ENCODE measurements at regions not wholly inside any gene's neighbourhood (a gene's known extent, or its start where the extent isn't known, plus 50 kb on each side); places are given as distances from the start of the nearest gene placed in this dataset.
"Not testable (repeated sequence)": the region's sequence is repeated elsewhere in the genome, so short reads cannot be mapped to it uniquely, and the experiment has no call there.

GRCh38 chr16:60655514-60656153 is 1380.6 kb downstream of the CDH8 start:
- DNase-seq = no peak
- Histone ChIP-seq H3K4me3 (no peak overlapping the region), H3K27me3 (no peaks in the 10 kb centered on the region), H3K27ac (no peak overlapping the region), H3K9me3 (no peaks in the 10 kb centered on the region), H3K36me3 (no peaks in the 10 kb centered on the region), H3K4me1 (no peaks in the 10 kb centered on the region)
- intact Hi-C loops (cut with DNase I; ENCODE audit: low total_unique reads) = no loop called here
- TF ChIP-seq CTCF (IDR thresholded peaks at IDR 0.05) (no peak), POLR2A (IDR thresholded peaks at IDR 0.05) (no peak)

- Histone ChIP-seq H3K9me3 (no peaks in the 10 kb centered on the region), H3K4me3 (no peak overlapping the region), H3K27me3 (no peaks in the 10 kb centered on the region), H3K4me1 (no peaks in the 10 kb centered on the region), H3K36me3 (no peaks in the 10 kb centered on the region), H3K27ac (no peak overlapping the region)
- DNase-seq = no peak
- intact Hi-C loops (cut with DNase I; ENCODE audit: low total_unique reads) = no loop called here
- TF ChIP-seq CTCF (IDR thresholded peaks at IDR 0.05) (no peak), POLR2A (IDR thresholded peaks at IDR 0.05) (no peak)
Measured at GRCh38 chr16:60651346-60651745, 1384.9 kb downstream of the CDH8 start.

GRCh38 chr16:60648290-60648689 is 1387.9 kb downstream of the CDH8 start:
- Histone ChIP-seq H3K9me3 (no peaks in the 10 kb centered on the region), H3K4me1 (no peaks in the 10 kb centered on the region), H3K4me3 (no peak overlapping the region), H3K36me3 (no peaks in the 10 kb centered on the region), H3K27me3 (no peaks in the 10 kb centered on the region), H3K27ac (no peak overlapping the region)
- no peak for TF ChIP-seq CTCF (IDR thresholded peaks at IDR 0.05)
- TF ChIP-seq POLR2A (IDR thresholded peaks at IDR 0.05) = no peak
- intact Hi-C loops (cut with DNase I; ENCODE audit: low total_unique reads) = no loop called here
- DNase-seq = no peak

- DNase-seq; H3K4me1 ChIP-seq; intact Hi-C loops (cut with DNase I; ENCODE audit: low total_unique reads); H3K27me3 ChIP-seq; H3K27ac ChIP-seq; H3K4me3 ChIP-seq; H3K36me3 ChIP-seq; H3K9me3 ChIP-seq: not testable (repeated sequence)
Measured at GRCh38 chr16:60647388-60647787, 1388.8 kb downstream of the CDH8 start.

- Histone ChIP-seq H3K4me1 (no peaks in the 10 kb centered on the region), H3K27me3 (no peaks in the 10 kb centered on the region), H3K36me3 (no peaks in the 10 kb centered on the region), H3K9me3 (no peaks in the 10 kb centered on the region), H3K4me3 (no peak overlapping the region), H3K27ac (no peak overlapping the region)
- intact Hi-C loops (cut with DNase I; ENCODE audit: low total_unique reads) = no loop called here
- no peak for DNase-seq
- TF ChIP-seq POLR2A (IDR thresholded peaks at IDR 0.05) (no peak), CTCF (IDR thresholded peaks at IDR 0.05) (no peak)
Measured at GRCh38 chr16:60646631-60647030, 1389.6 kb downstream of the CDH8 start.

- Histone ChIP-seq H3K4me1 (no peaks in the 10 kb centered on the region), H3K36me3 (no peaks in the 10 kb centered on the region), H3K4me3 (no peak overlapping the region), H3K27ac (no peak overlapping the region), H3K9me3 (no peaks in the 10 kb centered on the region), H3K27me3 (no peaks in the 10 kb centered on the region)
- DNase-seq = no peak
- intact Hi-C loops (cut with DNase I; ENCODE audit: low total_unique reads) = no loop called here
- no peak for TF ChIP-seq CTCF (IDR thresholded peaks at IDR 0.05)
- TF ChIP-seq POLR2A (IDR thresholded peaks at IDR 0.05) = no peak
Measured at GRCh38 chr16:60645541-60645940, 1390.7 kb downstream of the CDH8 start.

Data from uterus (tissue), 3 donors.